KMS-11 (cell line): ENCODE measurements at regions not wholly inside any gene's neighbourhood (a gene's known extent, or its start where the extent isn't known, plus 50 kb on each side); places are given as distances from the start of the nearest gene placed in this dataset.

Source experiments
- H2AFZ ChIP-seq: fragments of 200-600 bp; sonication (generic); 2 replicates; pipeline ENCODE4 v1.6.1; 2016; ENCODE audit warnings: antibody characterized with exemption, mixed run types, low read depth
- H3K27ac ChIP-seq: fragments of 200-600 bp; sonication (generic); 2 replicates; pipeline ENCODE4 v1.6.1; 2016; ENCODE audit warnings: mild to moderate bottlenecking, mixed run types
- H3K27me3 ChIP-seq: fragments of 200-600 bp; sonication (generic); 2 replicates; pipeline ENCODE4 v1.6.1; 2017; ENCODE audit warnings: mild to moderate bottlenecking, low read depth, mixed run types, moderate library complexity; ENCODE audit not compliant: insufficient read depth
- H3K36me3 ChIP-seq: fragments of 200-600 bp; sonication (generic); 2 replicates; pipeline ENCODE4 v1.6.1; 2017; ENCODE audit warnings: mild to moderate bottlenecking, mixed run types; ENCODE audit not compliant: insufficient read depth
- H3K4me1 ChIP-seq: fragments of 200-600 bp; sonication (generic); 2 replicates; pipeline ENCODE4 v1.6.1; 2016; ENCODE audit warnings: mild to moderate bottlenecking, low read depth, mixed run types; ENCODE audit not compliant: poor library complexity, severe bottlenecking
- H3K4me2 ChIP-seq: fragments of 200-600 bp; sonication (generic); 2 replicates; pipeline ENCODE4 v1.7.0; 2016; ENCODE audit warnings: mild to moderate bottlenecking, mixed run types
- H3K4me3 ChIP-seq: fragments of 200-600 bp; sonication (generic); IDR thresholded peaks from 2 replicates; pipeline ENCODE4 v1.6.1; 2017; ENCODE audit warnings: low read depth, low read length, mixed read lengths; ENCODE audit not compliant: insufficient read depth
- H3K79me2 ChIP-seq: fragments of 200-600 bp; sonication (generic); 2 replicates; pipeline ENCODE4 v1.6.1; 2016; ENCODE audit warnings: low read depth, mixed run types; ENCODE audit not compliant: insufficient read depth
- H3K9ac ChIP-seq: fragments of 200-600 bp; sonication (generic); 2 replicates; pipeline ENCODE4 v1.6.1; 2016; ENCODE audit warnings: mild to moderate bottlenecking, mixed run types
- H4K20me1 ChIP-seq: fragments of 200-600 bp; sonication (generic); 2 replicates; pipeline ENCODE4 v1.6.1; 2016; ENCODE audit warnings: mild to moderate bottlenecking, mixed run types; ENCODE audit not compliant: insufficient read depth
- CTCF ChIP-seq: fragments of 200-600 bp; sonication (generic); conservative IDR thresholded peaks from 2 replicates; pipeline ENCODE4 v1.6.1; 2017; ENCODE audit warnings: low read depth, mild to moderate bottlenecking, antibody characterized with exemption, low read length, moderate library complexity, mixed read lengths

- H3K9ac ChIP-seq, result no peak overlapping the region
- TF ChIP-seq CTCF, result no peak
Observed at GRCh38 chr3:103894162-103894822, 1459.5 kb downstream of the ZPLD1 start.

DNA sequence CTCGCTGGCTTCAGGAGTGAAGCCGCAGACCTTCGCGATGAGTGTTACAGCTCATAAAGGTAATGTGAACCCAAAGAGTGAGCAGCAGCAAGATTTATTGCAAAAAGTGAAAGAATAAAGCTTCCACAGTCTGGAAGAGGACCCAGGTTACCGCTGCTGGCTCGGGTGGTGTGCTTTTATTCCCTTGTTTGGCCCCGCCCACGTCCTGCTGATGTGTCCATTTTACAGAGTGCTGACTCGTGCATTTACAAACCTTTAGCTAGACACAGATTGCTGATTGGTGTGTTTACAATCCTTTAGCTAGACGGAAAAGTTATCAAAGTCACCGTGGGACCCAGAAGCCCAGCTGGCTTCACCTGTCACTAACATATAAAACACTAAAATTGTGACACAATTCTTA, 1464.5 kb downstream of the ZPLD1 start:
- Histone ChIP-seq H4K20me1 (no peaks in the 10 kb centered on the region), H2AFZ (no peak overlapping the region)

More at GRCh38 chr3:103894162-103894822, 1459.5 kb downstream of the ZPLD1 start:
- Histone ChIP-seq H3K36me3 (no peaks in the 10 kb centered on the region), H3K4me1 (no peaks in the 10 kb centered on the region), H3K4me3 (no peak overlapping the region), H4K20me1 (no peaks in the 10 kb centered on the region), H3K4me2 (no peak overlapping the region), H2AFZ (no peak overlapping the region), H3K27ac (no peak overlapping the region), H3K79me2 (no peaks in the 10 kb centered on the region), H3K27me3 (no peaks in the 10 kb centered on the region)

DNA sequence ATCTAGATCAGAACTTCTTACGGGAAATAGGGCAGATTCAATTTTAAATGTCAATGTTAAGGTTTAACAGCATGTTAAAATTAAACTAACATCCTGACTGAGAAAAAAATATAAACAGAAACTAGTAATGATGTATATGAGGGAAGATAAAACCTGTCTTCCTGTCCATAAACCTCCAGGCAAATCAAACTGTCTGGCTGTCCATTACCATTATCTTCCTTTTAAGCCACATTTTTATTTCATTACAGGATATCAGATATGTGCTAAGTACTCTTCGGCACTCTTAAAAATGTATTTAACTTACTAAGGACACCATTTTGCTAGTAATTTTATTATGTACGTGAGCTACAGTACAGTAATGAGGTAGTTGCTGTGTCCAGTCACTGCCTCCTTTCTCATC, 1461.7 kb upstream of the ALCAM start:
- Histone ChIP-seq H3K9ac (no peak overlapping the region), H2AFZ (no peak overlapping the region), H3K27me3 (no peaks in the 10 kb centered on the region), H3K79me2 (no peaks in the 10 kb centered on the region), H3K36me3 (no peaks in the 10 kb centered on the region), H3K4me3 (no peak overlapping the region), H3K4me2 (no peak overlapping the region), H3K4me1 (no peaks in the 10 kb centered on the region), H3K27ac (no peak overlapping the region), H4K20me1 (no peaks in the 10 kb centered on the region)
- no peak for TF ChIP-seq CTCF

More for the DNA sequence above, 1464.5 kb downstream of the ZPLD1 start:
- no peak overlapping the region for H3K4me3 ChIP-seq
- H3K27ac ChIP-seq, result no peak overlapping the region
- no peaks in the 10 kb centered on the region for H3K4me1 ChIP-seq
- no peaks in the 10 kb centered on the region for H3K79me2 ChIP-seq
- H3K27me3 ChIP-seq, result no peaks in the 10 kb centered on the region
- H3K36me3 ChIP-seq, result no peaks in the 10 kb centered on the region
- TF ChIP-seq CTCF, result no peak
- no peak overlapping the region for H3K9ac ChIP-seq
- no peak overlapping the region for H3K4me2 ChIP-seq

GRCh38 chr3:103906304-103906703, 1460.4 kb upstream of the ALCAM start:
- Histone ChIP-seq H3K79me2 (no peaks in the 10 kb centered on the region), H3K27ac (no peak overlapping the region), H3K4me2 (no peak overlapping the region), H3K9ac (no peak overlapping the region), H3K27me3 (no peaks in the 10 kb centered on the region), H2AFZ (no peak overlapping the region), H3K4me3 (no peak overlapping the region), H4K20me1 (no peaks in the 10 kb centered on the region), H3K4me1 (no peaks in the 10 kb centered on the region), H3K36me3 (no peaks in the 10 kb centered on the region)
- no peak for TF ChIP-seq CTCF
